H9 (cell line): ENCODE measurements at regions not wholly inside any gene's neighbourhood (a gene's known extent, or its start where the extent isn't known, plus 50 kb on each side); places are given as distances from the start of the nearest gene placed in this dataset.

Experiments used
- DNase-seq: peaks from one replicate; pipeline ENCODE4 v3.0.0-alpha.2; 2017
- H2AFZ ChIP-seq: one replicate; pipeline ENCODE4 v1.6.1; 2013; ENCODE audit warnings: mild to moderate bottlenecking, low read length, control low read depth, moderate library complexity
- H2AK5ac ChIP-seq: 2 replicates; pipeline ENCODE4 v1.6.1; 2013; ENCODE audit warnings: low read length, control low read depth, mixed read lengths; ENCODE audit not compliant: insufficient read length
- H2BK120ac ChIP-seq: one replicate; pipeline ENCODE4 v1.6.1; 2013; ENCODE audit warnings: low read depth, mild to moderate bottlenecking, low read length, control low read depth, inconsistent platforms; ENCODE audit not compliant: poor library complexity, severe bottlenecking
- H2BK12ac ChIP-seq: 2 replicates; pipeline ENCODE4 v1.6.1; 2013; ENCODE audit warnings: low read length, control low read depth, mixed read lengths, low read depth; ENCODE audit not compliant: insufficient read length
- H2BK15ac ChIP-seq: 2 replicates; pipeline ENCODE4 v1.6.1; 2013; ENCODE audit warnings: low read depth, low read length, control low read depth
- H2BK20ac ChIP-seq: one replicate; pipeline ENCODE4 v1.6.1; 2013; ENCODE audit warnings: low read depth, mild to moderate bottlenecking, low read length, control low read depth, inconsistent platforms; ENCODE audit not compliant: poor library complexity, severe bottlenecking
- H2BK5ac ChIP-seq: 2 replicates; pipeline ENCODE4 v1.6.1; 2013; ENCODE audit warnings: low read length, control low read depth, mixed read lengths; ENCODE audit not compliant: insufficient read length
- H3K14ac ChIP-seq: 2 replicates; pipeline ENCODE4 v1.6.1; 2013; ENCODE audit warnings: low read length, control low read depth; ENCODE audit not compliant: insufficient read depth
- H3K18ac ChIP-seq: 2 replicates; pipeline ENCODE4 v1.6.1; 2013; ENCODE audit warnings: low read depth, mild to moderate bottlenecking, mixed read lengths, low read length, control low read depth; ENCODE audit not compliant: insufficient read length
- H3K23ac ChIP-seq: 2 replicates; pipeline ENCODE4 v1.6.1; 2013; ENCODE audit warnings: low read length, control low read depth, mixed read lengths, low read depth; ENCODE audit not compliant: insufficient read length
- H3K23me2 ChIP-seq: 2 replicates; pipeline ENCODE4 v1.6.1; 2013; ENCODE audit warnings: low read depth, mild to moderate bottlenecking, mixed read lengths, low read length, control low read depth; ENCODE audit not compliant: insufficient read length, poor library complexity, severe bottlenecking
- H3K27ac ChIP-seq: 2 replicates; pipeline ENCODE4 v1.5.1; 2013; ENCODE audit warnings: low read length, control low read depth, mixed read lengths, low read depth; ENCODE audit not compliant: insufficient read length
- H3K27me3 ChIP-seq: 2 replicates; pipeline ENCODE4 v1.6.1; 2013; ENCODE audit warnings: low read length, control low read depth, inconsistent platforms; ENCODE audit not compliant: insufficient read depth
- H3K4ac ChIP-seq: 2 replicates; pipeline ENCODE4 v1.6.1; 2013; ENCODE audit warnings: low read depth, mild to moderate bottlenecking, control low read depth, inconsistent platforms, low read length, moderate library complexity
- H3K4me1 ChIP-seq: 2 replicates; pipeline ENCODE4 v1.6.1; 2013; ENCODE audit warnings: low read length, control low read depth, inconsistent platforms; ENCODE audit not compliant: insufficient read depth
- H3K4me2 ChIP-seq: 2 replicates; pipeline ENCODE4 v1.6.1; 2013; ENCODE audit warnings: low read length, control low read depth, mixed read lengths; ENCODE audit not compliant: insufficient read length, insufficient read depth
- H3K56ac ChIP-seq: 2 replicates; pipeline ENCODE4 v1.6.1; 2013; ENCODE audit warnings: low read depth, mild to moderate bottlenecking, mixed read lengths, low read length, control low read depth; ENCODE audit not compliant: insufficient read length
- H3K79me1 ChIP-seq: 2 replicates; pipeline ENCODE4 v1.6.1; 2013; ENCODE audit warnings: low read depth, mild to moderate bottlenecking, moderate library complexity, low read length, control low read depth, inconsistent platforms; ENCODE audit not compliant: insufficient read depth, poor library complexity, severe bottlenecking
- H3K79me2 ChIP-seq: 2 replicates; pipeline ENCODE4 v1.6.1; 2013; ENCODE audit warnings: low read length, control low read depth, inconsistent platforms; ENCODE audit not compliant: insufficient read depth
- H3K9ac ChIP-seq: 2 replicates; pipeline ENCODE4 v1.6.1; 2013; ENCODE audit warnings: low read length, control low read depth, mixed read lengths; ENCODE audit not compliant: insufficient read length; ENCODE audit errors: extremely low read depth
- H3K9me3 ChIP-seq: one replicate; pipeline ENCODE4 v1.6.1; 2013; ENCODE audit warnings: low read depth, low read length, inconsistent platforms; ENCODE audit not compliant: control insufficient read depth
- H3T11ph ChIP-seq: one replicate; pipeline ENCODE4 v1.6.1; 2013; ENCODE audit warnings: mild to moderate bottlenecking, low read length, control low read depth, inconsistent platforms
- H4K20me1 ChIP-seq: one replicate; pipeline ENCODE4 v1.6.1; 2013; ENCODE audit not compliant: control insufficient read depth, insufficient read length, insufficient read depth
- H4K5ac ChIP-seq: 2 replicates; pipeline ENCODE4 v1.6.1; 2013; ENCODE audit warnings: low read depth, mild to moderate bottlenecking, mixed read lengths, low read length, control low read depth; ENCODE audit not compliant: insufficient read length
- H4K8ac ChIP-seq: replicated peaks from 2 replicates; pipeline ENCODE4 v1.6.1; 2013; ENCODE audit warnings: low read length, control low read depth, mixed read lengths, low read depth; ENCODE audit not compliant: insufficient read length
- H4K91ac ChIP-seq: 2 replicates; pipeline ENCODE4 v1.6.1; 2013; ENCODE audit warnings: low read depth, mild to moderate bottlenecking, moderate library complexity, mixed read lengths, low read length, control low read depth; ENCODE audit not compliant: insufficient read length
- H3K27ac Mint-ChIP-seq, 3 experiments: 2 replicates in 2 of 3; 3 replicates in 1 of 3; pipeline ENCODE4 v1.8.0; 2020 to 2021; ENCODE audit warnings: mixed read lengths in 3 of 3, mild to moderate bottlenecking in 1 of 3, moderate library complexity in 1 of 3
- H3K27me3 Mint-ChIP-seq: 2 replicates; pipeline ENCODE4 v1.8.0; 2021; ENCODE audit warnings: low read depth, mild to moderate bottlenecking, moderate library complexity, mixed read lengths
- H3K36me3 Mint-ChIP-seq, 3 experiments: 2 replicates in 2 of 3; 3 replicates in 1 of 3; pipeline ENCODE4 v1.8.0; 2020 to 2021; ENCODE audit warnings: low read depth in 3 of 3, mixed read lengths in 3 of 3; ENCODE audit not compliant: insufficient read depth in 1 of 3
- H3K4me1 Mint-ChIP-seq, 2 experiments: 2 replicates each; pipeline ENCODE4 v1.8.0; 2020; ENCODE audit warnings: mixed read lengths in 2 of 2
- H3K4me3 Mint-ChIP-seq, 2 experiments: 2 replicates in 1 of 2; 3 replicates in 1 of 2; pipeline ENCODE4 v1.8.0; 2020 to 2021; ENCODE audit warnings: mild to moderate bottlenecking in 2 of 2, mixed read lengths in 2 of 2, moderate library complexity in 1 of 2
- H3K9me3 Mint-ChIP-seq, 2 experiments: 2 replicates in 1 of 2; 3 replicates in 1 of 2; pipeline ENCODE4 v1.8.0; 2020; ENCODE audit warnings: mild to moderate bottlenecking in 2 of 2, mixed read lengths in 2 of 2, moderate library complexity in 1 of 2
- TF ChIP-seq, protein P1 (sequence below): fragments of 200-600 bp; sonication (generic); conservative IDR thresholded peaks from 3 replicates; pipeline ENCODE4 v1.8.0; 2021; ENCODE audit warnings: antibody characterized with exemption, mild to moderate bottlenecking

GRCh38 chr20:52622081-52622480 is 350.1 kb upstream of the TSHZ2 start:
- Mint-ChIP-seq H3K27me3 (no peaks in the 10 kb centered on the region), H3K9me3 (no peaks in the 10 kb centered on the region; a peak in 1 of 5 replicates), H3K27ac (no peak overlapping the region), H3K4me3 (no peak overlapping the region), H3K36me3 (no peaks in the 10 kb centered on the region), H3K4me1 (peaks cover 10 to 11% of the 10 kb centered on the region in 2 experiments)
- no peak overlapping the region for H4K5ac ChIP-seq
- no peaks in the 10 kb centered on the region for H3K79me1 ChIP-seq
- H2BK15ac ChIP-seq = no peak overlapping the region
- H2BK120ac ChIP-seq = no peak overlapping the region
- no peak for DNase-seq
- H3T11ph ChIP-seq = no peak overlapping the region
- no peak overlapping the region for H3K27ac ChIP-seq
- no peak overlapping the region for H4K8ac ChIP-seq
- no peak overlapping the region for H2BK12ac ChIP-seq
- H2AFZ ChIP-seq = no peak overlapping the region
- H4K20me1 ChIP-seq = no peaks in the 10 kb centered on the region
- no peaks in the 10 kb centered on the region for H3K23me2 ChIP-seq
- no peak overlapping the region for H4K91ac ChIP-seq
- TF ChIP-seq, protein P1, sequence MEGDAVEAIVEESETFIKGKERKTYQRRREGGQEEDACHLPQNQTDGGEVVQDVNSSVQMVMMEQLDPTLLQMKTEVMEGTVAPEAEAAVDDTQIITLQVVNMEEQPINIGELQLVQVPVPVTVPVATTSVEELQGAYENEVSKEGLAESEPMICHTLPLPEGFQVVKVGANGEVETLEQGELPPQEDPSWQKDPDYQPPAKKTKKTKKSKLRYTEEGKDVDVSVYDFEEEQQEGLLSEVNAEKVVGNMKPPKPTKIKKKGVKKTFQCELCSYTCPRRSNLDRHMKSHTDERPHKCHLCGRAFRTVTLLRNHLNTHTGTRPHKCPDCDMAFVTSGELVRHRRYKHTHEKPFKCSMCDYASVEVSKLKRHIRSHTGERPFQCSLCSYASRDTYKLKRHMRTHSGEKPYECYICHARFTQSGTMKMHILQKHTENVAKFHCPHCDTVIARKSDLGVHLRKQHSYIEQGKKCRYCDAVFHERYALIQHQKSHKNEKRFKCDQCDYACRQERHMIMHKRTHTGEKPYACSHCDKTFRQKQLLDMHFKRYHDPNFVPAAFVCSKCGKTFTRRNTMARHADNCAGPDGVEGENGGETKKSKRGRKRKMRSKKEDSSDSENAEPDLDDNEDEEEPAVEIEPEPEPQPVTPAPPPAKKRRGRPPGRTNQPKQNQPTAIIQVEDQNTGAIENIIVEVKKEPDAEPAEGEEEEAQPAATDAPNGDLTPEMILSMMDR = no peak
- H3K23ac ChIP-seq = no peak overlapping the region
- H3K27me3 ChIP-seq = no peaks in the 10 kb centered on the region
- no peak overlapping the region for H2BK5ac ChIP-seq
- no peak overlapping the region for H3K9ac ChIP-seq
- no peak overlapping the region for H3K14ac ChIP-seq
- H3K4me1 ChIP-seq = no peaks in the 10 kb centered on the region
- no peak overlapping the region for H3K56ac ChIP-seq
- H2BK20ac ChIP-seq = no peak overlapping the region
- H3K79me2 ChIP-seq = no peaks in the 10 kb centered on the region
- H3K18ac ChIP-seq = no peak overlapping the region
- H3K4ac ChIP-seq = no peak overlapping the region
- no peaks in the 10 kb centered on the region for H3K9me3 ChIP-seq
- no peak overlapping the region for H2AK5ac ChIP-seq
- no peak overlapping the region for H3K4me2 ChIP-seq
